ENCODE measurements at regions not wholly inside any gene's neighbourhood (a gene's known extent, or its start where the extent isn't known, plus 50 kb on each side); places are given as distances from the start of the nearest gene placed in this dataset.

- peak in 1 of 2 experiments; percentile 63; a peak in 2 of 4 replicates for TF ChIP-seq MNT (conservative IDR thresholded peaks at IDR 0.05)
- peak; percentile 43; the same call in 1 of the 2 replicates for TF ChIP-seq MYC (IDR thresholded peaks at IDR 0.05; ENCODE audit: low read depth, low read length)
- TF ChIP-seq MYC (CRISPR knock-in tag; IDR thresholded peaks at IDR 0.05; ENCODE audit: borderline replicate concordance, low read depth), result no peak
- TF ChIP-seq PKNOX1 (IDR thresholded peaks at IDR 0.05), result peak; percentile 78
- TF ChIP-seq ZBTB17 (CRISPR knock-in tag; IDR thresholded peaks at IDR 0.05), result peak; percentile 85
- no peak for TF ChIP-seq RBM15 (IDR thresholded peaks at IDR 0.05; ENCODE audit: insufficient read depth, low read length)
- peak; percentile 81 for TF ChIP-seq MEF2A (IDR thresholded peaks at IDR 0.05; ENCODE audit: control insufficient read depth, low read depth, low read length)
- TF ChIP-seq, protein P1, sequence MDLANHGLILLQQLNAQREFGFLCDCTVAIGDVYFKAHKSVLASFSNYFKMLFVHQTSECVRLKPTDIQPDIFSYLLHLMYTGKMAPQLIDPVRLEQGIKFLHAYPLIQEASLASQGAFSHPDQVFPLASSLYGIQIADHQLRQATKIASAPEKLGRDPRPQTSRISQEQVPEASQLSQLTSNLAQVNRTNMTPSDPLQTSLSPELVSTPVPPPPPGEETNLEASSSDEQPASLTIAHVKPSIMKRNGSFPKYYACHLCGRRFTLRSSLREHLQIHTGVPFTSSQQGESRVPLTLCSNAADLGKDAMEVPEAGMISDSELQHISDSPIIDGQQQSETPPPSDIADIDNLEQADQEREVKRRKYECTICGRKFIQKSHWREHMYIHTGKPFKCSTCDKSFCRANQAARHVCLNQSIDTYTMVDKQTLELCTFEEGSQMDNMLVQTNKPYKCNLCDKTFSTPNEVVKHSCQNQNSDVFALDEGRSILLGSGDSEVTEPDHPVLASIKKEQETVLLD (IDR thresholded peaks at IDR 0.05), result no peak
- peak in 1 of 2 experiments; percentile 31; a peak in 1 of 4 replicates for TF ChIP-seq RAD21 (CRISPR knock-in tag; conservative IDR thresholded peaks at IDR 0.05 in 1 of 2, IDR thresholded peaks at IDR 0.05 in 1 of 2)
- TF ChIP-seq HMGXB4 (CRISPR knock-in tag; IDR thresholded peaks at IDR 0.05), result no peak
- TF ChIP-seq CTBP1 (IDR thresholded peaks at IDR 0.05; ENCODE audit: borderline replicate concordance), result peak; percentile 97
- TF ChIP-seq SMAD3 (CRISPR knock-in tag; conservative IDR thresholded peaks at IDR 0.05), result peak; percentile 90; the same call in 1 of the 2 replicates
- peak; percentile 94 for TF ChIP-seq ZNF644 (tag; IDR thresholded peaks at IDR 0.05; ENCODE audit: low read depth)
- 0 out of 2 replicates have a peak, but pooled peaks have one; percentile 4 for TF ChIP-seq TEAD2 (tag; IDR thresholded peaks at IDR 0.05)
- no peak for TF ChIP-seq NKRF (IDR thresholded peaks at IDR 0.05; ENCODE audit: borderline replicate concordance)
- TF ChIP-seq ELF4 (CRISPR knock-in tag; IDR thresholded peaks at IDR 0.05), result no peak; the same call in 1 of the 2 replicates
- peak; percentile 74 for TF ChIP-seq POLR2AphosphoS5 (IDR thresholded peaks at IDR 0.05; ENCODE audit: control insufficient read depth, insufficient read depth, low read depth, low read length)
- peak; percentile 92 for TF ChIP-seq ZNF589 (CRISPR knock-in tag; IDR thresholded peaks at IDR 0.05; ENCODE audit: low read depth)
- peak; percentile 52; the same call in 1 of the 2 replicates for TF ChIP-seq ZNF24 (IDR thresholded peaks at IDR 0.05)
- no peak for TF ChIP-seq SNIP1 (IDR thresholded peaks at IDR 0.05; ENCODE audit: low read depth)
Observed at GRCh38 chr6:84547341-84547801, 217.0 kb downstream of the TBX18 start (continued).

Data from K562 (cell line).